Uterus (tissue), 2 donors: ENCODE measurements at regions not wholly inside any gene's neighbourhood (a gene's known extent, or its start where the extent isn't known, plus 50 kb on each side); places are given as distances from the start of the nearest gene placed in this dataset.

Source experiments
- CTCF ChIP-seq, 4 experiments: fragments of 200-600 bp in 2 of 4; fragments of 450-650 bp in 2 of 4; sonication (generic) in 2 of 4; IDR thresholded peaks; one replicate each; pipeline ENCODE4 v1.5.1; 2016 to 2019; ENCODE audit warnings: antibody characterized with exemption in 4 of 4, mild to moderate bottlenecking in 2 of 4, moderate library complexity in 1 of 4
- POLR2A ChIP-seq, 2 donors: fragments of 450-650 bp; IDR thresholded peaks; one replicate each; pipeline ENCODE4 v1.6.1; 2016; ENCODE audit warnings: antibody characterized with exemption in 2 of 2, mild to moderate bottlenecking in 1 of 2, moderate library complexity in 1 of 2

- no peak for TF ChIP-seq CTCF (IDR thresholded peaks at IDR 0.05)
- TF ChIP-seq POLR2A (IDR thresholded peaks at IDR 0.05) = no peak
Measured at GRCh38 chrX:134137341-134137740, 99.6 kb upstream of the CCDC160 start.
